ENCODE measurements at regions not wholly inside any gene's neighbourhood (a gene's known extent, or its start where the extent isn't known, plus 50 kb on each side); places are given as distances from the start of the nearest gene placed in this dataset.

GRCh38 chr6:22827760-22828159, 258.4 kb downstream of the HDGFL1 start:
- Histone ChIP-seq H3K9me3 (ENCODE audit: control insufficient read depth in 4 of 4, low read length in 3 of 4) (no peaks in the 10 kb centered on the region), H3K36me3 (ENCODE audit: control insufficient read depth in 4 of 4, insufficient read depth in 3 of 4, low read depth in 1 of 4, low read length in 3 of 4) (no peaks in the 10 kb centered on the region), H3K4me1 (ENCODE audit: control insufficient read depth in 4 of 4, insufficient read depth in 4 of 4, low read length in 3 of 4) (peaks cover 0 to 5% (median 2%) of the 10 kb centered on the region in 4 donors), H3K27ac (ENCODE audit: low read depth in 1 of 2, low read length in 2 of 2) (no peak overlapping the region), H3K4me3 (ENCODE audit: low read depth in 1 of 3, low read length in 3 of 3) (no peak overlapping the region), H3K9ac (ENCODE audit: low read depth in 1 of 2, low read length in 2 of 2) (no peak overlapping the region), H3K27me3 (ENCODE audit: control insufficient read depth in 4 of 4, insufficient read depth in 4 of 4, low read length in 3 of 4) (no peaks in the 10 kb centered on the region)
- WGBS, result 42% methylated on average over 1 of the region's 1 CpG
- TF ChIP-seq CTCF (IDR thresholded peaks at IDR 0.05; ENCODE audit: low read depth, low read length, missing input control), result no peak
- TF ChIP-seq YY1 (IDR thresholded peaks at IDR 0.05), result no peak
- TF ChIP-seq FOXA1 (IDR thresholded peaks at IDR 0.05), result no peak
- no peak for TF ChIP-seq REST (IDR thresholded peaks at IDR 0.05)
- TF ChIP-seq NR2F2 (IDR thresholded peaks at IDR 0.05), result no peak
- TF ChIP-seq TAF1 (conservative IDR thresholded peaks at IDR 0.05), result no peak
- no peak for TF ChIP-seq SP1 (IDR thresholded peaks at IDR 0.05)
- no peak for TF ChIP-seq ZBTB33 (IDR thresholded peaks at IDR 0.05)
- no peak for TF ChIP-seq RXRA (IDR thresholded peaks at IDR 0.05)
- TF ChIP-seq HNF4A (conservative IDR thresholded peaks at IDR 0.05), result no peak
- no peak for TF ChIP-seq RAD21 (IDR thresholded peaks at IDR 0.05)
- no peak for TF ChIP-seq MAX (IDR thresholded peaks at IDR 0.05)
- no peak for TF ChIP-seq JUND (IDR thresholded peaks at IDR 0.05)
- TF ChIP-seq HNF4G (IDR thresholded peaks at IDR 0.05), result no peak
- no peak for TF ChIP-seq FOXA2 (IDR thresholded peaks at IDR 0.05)
- TF ChIP-seq ATF3 (IDR thresholded peaks at IDR 0.05), result no peak
- no peak for TF ChIP-seq GABPA (IDR thresholded peaks at IDR 0.05 in 1 of 2, conservative IDR thresholded peaks at IDR 0.05 in 1 of 2)
- no peak for TF ChIP-seq EGR1 (IDR thresholded peaks at IDR 0.05; ENCODE audit: low read depth in 2 of 2)
- DNase-seq (ENCODE audit: low spot score), result no peak
